OCI-LY7 (cell line): ENCODE measurements at regions not wholly inside any gene's neighbourhood (a gene's known extent, or its start where the extent isn't known, plus 50 kb on each side); places are given as distances from the start of the nearest gene placed in this dataset.

Experiments used
- BruUV-seq: library from RNA; stranded (reverse); fragments of 400-500 nt; replicated peaks from 2 replicates; lab custom pipeline; 2021; lab: Mats Ljungman, UMichigan
- CTCF ChIA-PET: fragments of 300-600 bp; sonication (Branson Sonifier 250); formaldehyde crosslinking; loops from one replicate; lab custom pipeline; 2022; ENCODE audit warnings: antibody characterized with exemption; ENCODE audit not compliant: unreplicated experiment; lab: Charles Lee
- POLR2A ChIA-PET: fragments of 300-600 bp; sonication (Branson Sonifier 250); formaldehyde crosslinking; loops from one replicate; lab custom pipeline; 2022; ENCODE audit warnings: antibody characterized with exemption; lab: Charles Lee
- DNase-seq: peaks from one replicate; pipeline ENCODE4 v3.0.0-alpha.2; 2015; ENCODE audit warnings: low spot score
- H2AFZ ChIP-seq: fragments of 200-600 bp; sonication (generic), shearing (Covaris generic); 2 replicates; pipeline ENCODE4 v1.6.1; 2014; ENCODE audit warnings: mild to moderate bottlenecking, antibody characterized with exemption, low read length, moderate library complexity
- H3K27ac ChIP-seq: fragments of 200-600 bp; sonication (generic); 2 replicates; pipeline ENCODE4 v1.5.1; 2014; ENCODE audit warnings: mixed run types, low read depth, mild to moderate bottlenecking, moderate library complexity, low read length, inconsistent platforms; ENCODE audit not compliant: poor library complexity, severe bottlenecking
- H3K36me3 ChIP-seq: fragments of 200-600 bp; sonication (generic); 2 replicates; pipeline ENCODE4 v1.6.1; 2014; ENCODE audit warnings: mild to moderate bottlenecking, antibody characterized with exemption, low read length, moderate library complexity, mixed read lengths; ENCODE audit not compliant: insufficient read depth
- H3K4me1 ChIP-seq: fragments of 200-600 bp; sonication (generic); 2 replicates; pipeline ENCODE4 v1.5.1; 2014; ENCODE audit warnings: mild to moderate bottlenecking, low read length; ENCODE audit not compliant: insufficient read depth, poor library complexity, severe bottlenecking
- H3K4me2 ChIP-seq: fragments of 200-600 bp; sonication (generic); 2 replicates; pipeline ENCODE4 v1.6.1; 2014; ENCODE audit warnings: mild to moderate bottlenecking, low read length
- H3K4me3 ChIP-seq: fragments of 200-600 bp; sonication (generic); 2 replicates; pipeline ENCODE4 v1.5.1; 2014; ENCODE audit warnings: mild to moderate bottlenecking, low read depth, low read length; ENCODE audit not compliant: poor library complexity, severe bottlenecking
- H3K79me2 ChIP-seq: fragments of 200-600 bp; sonication (generic); 2 replicates; pipeline ENCODE4 v1.6.1; 2016; ENCODE audit warnings: low read depth, mild to moderate bottlenecking, low read length, moderate library complexity, mixed read lengths; ENCODE audit not compliant: insufficient read depth
- H3K9me2 ChIP-seq: fragments of 200-600 bp; sonication (generic); 2 replicates; pipeline ENCODE4 v1.6.1; 2016; ENCODE audit warnings: mild to moderate bottlenecking, low read length, mixed read lengths; ENCODE audit not compliant: insufficient read depth
- H3K9me3 ChIP-seq: fragments of 200-600 bp; sonication (generic); 2 replicates; pipeline ENCODE4 v1.6.1; 2014; ENCODE audit warnings: mild to moderate bottlenecking, mixed run types, low read length, mixed read lengths
- H4K20me1 ChIP-seq: fragments of 200-600 bp; sonication (generic); 2 replicates; pipeline ENCODE4 v1.6.1; 2014; ENCODE audit warnings: mild to moderate bottlenecking, antibody characterized with exemption, low read length, moderate library complexity, mixed read lengths; ENCODE audit not compliant: insufficient read depth
- EZH2phosphoT487 ChIP-seq: fragments of 200-600 bp; sonication (generic); IDR thresholded peaks from 2 replicates; pipeline ENCODE4 v1.6.1; 2018; ENCODE audit warnings: low read depth, borderline replicate concordance, mild to moderate bottlenecking, mixed run types, antibody characterized with exemption, low read length, moderate library complexity, mixed read lengths
- intact Hi-C: fragments of 100-400 bp; cut with micrococcal nuclease; formaldehyde crosslinking; loops from one replicate; pipeline ENCODE4 v1.10.0; 2022; ENCODE audit not compliant: unreplicated experiment
- TF ChIP-seq, protein P1 (sequence below): fragments of 200-600 bp; sonication (generic); conservative IDR thresholded peaks from 2 replicates; pipeline ENCODE4 v1.5.1; 2014; ENCODE audit warnings: mild to moderate bottlenecking, antibody characterized with exemption, low read length, moderate library complexity, mixed read lengths

DNA sequence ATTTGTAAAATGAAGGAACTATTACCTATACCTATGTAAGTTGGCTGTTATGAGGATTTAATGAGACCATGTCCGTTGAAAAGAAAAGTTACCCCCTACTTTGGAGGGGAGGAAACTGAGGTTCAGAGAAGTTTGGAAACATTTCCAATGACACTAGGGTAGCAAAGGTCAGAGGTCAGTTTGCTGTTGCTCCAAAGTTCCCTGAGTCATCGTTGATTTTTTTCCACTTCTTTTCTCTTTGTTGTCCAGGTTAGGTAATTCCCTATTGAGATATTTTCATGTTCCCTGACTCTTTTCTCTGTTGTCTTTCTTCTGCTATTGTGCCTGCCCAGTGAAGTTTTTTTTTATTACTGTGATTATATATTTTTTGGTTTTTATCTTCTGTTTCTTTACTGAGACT lies 213.8 kb upstream of the C1orf174 start:
- Histone ChIP-seq H3K79me2 (no peaks in the 10 kb centered on the region), H3K27ac (no peak overlapping the region), H2AFZ (no peak overlapping the region), H3K36me3 (no peaks in the 10 kb centered on the region), H3K4me2 (no peak overlapping the region), H3K4me3 (no peak overlapping the region), H4K20me1 (no peaks in the 10 kb centered on the region), H3K9me3 (peaks cover 12% of the 10 kb centered on the region; the same call in 1 of the 2 replicates), H3K4me1 (peaks cover 11% of the 10 kb centered on the region), H3K9me2 (no peaks in the 10 kb centered on the region)
- ChIA-PET POLR2A (no interaction called here), CTCF (no interaction called here)
- TF ChIP-seq, protein P1, sequence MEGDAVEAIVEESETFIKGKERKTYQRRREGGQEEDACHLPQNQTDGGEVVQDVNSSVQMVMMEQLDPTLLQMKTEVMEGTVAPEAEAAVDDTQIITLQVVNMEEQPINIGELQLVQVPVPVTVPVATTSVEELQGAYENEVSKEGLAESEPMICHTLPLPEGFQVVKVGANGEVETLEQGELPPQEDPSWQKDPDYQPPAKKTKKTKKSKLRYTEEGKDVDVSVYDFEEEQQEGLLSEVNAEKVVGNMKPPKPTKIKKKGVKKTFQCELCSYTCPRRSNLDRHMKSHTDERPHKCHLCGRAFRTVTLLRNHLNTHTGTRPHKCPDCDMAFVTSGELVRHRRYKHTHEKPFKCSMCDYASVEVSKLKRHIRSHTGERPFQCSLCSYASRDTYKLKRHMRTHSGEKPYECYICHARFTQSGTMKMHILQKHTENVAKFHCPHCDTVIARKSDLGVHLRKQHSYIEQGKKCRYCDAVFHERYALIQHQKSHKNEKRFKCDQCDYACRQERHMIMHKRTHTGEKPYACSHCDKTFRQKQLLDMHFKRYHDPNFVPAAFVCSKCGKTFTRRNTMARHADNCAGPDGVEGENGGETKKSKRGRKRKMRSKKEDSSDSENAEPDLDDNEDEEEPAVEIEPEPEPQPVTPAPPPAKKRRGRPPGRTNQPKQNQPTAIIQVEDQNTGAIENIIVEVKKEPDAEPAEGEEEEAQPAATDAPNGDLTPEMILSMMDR: no peak
- TF ChIP-seq EZH2phosphoT487: no peak
- no TSS peak for BruUV-seq
- DNase-seq: no peak
- intact Hi-C loops: no loop called here

DNA sequence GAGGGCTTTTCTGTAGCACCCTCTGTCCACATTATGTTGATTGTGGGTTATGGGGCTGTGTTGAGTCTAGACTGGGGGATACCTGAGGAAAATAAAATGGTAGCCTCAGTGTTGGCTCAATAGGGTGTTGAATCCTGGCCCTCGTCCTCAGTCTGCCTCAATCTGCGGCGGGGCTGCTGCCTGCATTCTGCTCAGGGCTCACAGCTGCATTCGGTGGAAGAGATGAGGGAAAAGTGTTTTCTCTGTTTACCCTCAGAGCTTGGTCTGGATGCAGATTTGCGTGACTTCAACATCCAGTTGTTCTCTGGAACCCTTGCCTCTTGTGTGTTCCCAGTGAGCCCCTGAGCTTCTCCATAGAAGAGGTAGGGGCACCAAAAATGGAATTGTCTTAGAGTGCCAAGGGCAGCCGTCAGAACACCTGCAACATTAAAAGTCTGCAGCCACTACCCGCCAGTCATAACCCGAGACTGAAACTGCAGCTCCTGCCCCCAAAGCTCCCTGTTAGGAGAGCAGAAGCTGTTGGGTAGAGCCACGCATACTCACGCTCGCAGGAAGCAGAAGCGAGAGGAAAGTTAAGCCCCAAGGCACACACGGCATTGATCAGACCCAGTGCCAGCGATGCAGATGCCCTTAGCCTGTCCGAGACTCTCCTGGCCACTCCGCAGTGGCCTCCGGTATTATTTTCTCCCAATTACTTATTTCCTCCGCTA lies 215.3 kb upstream of the C1orf174 start:
- no peak overlapping the region for H2AFZ ChIP-seq
- H3K9me3 ChIP-seq: peaks cover 12% of the 10 kb centered on the region; the same call in 1 of the 2 replicates
- intact Hi-C loops: no loop called here
- BruUV-seq: no TSS peak
- H3K4me2 ChIP-seq: no peak overlapping the region
- H3K9me2 ChIP-seq: no peaks in the 10 kb centered on the region
- no peaks in the 10 kb centered on the region for H4K20me1 ChIP-seq
- peaks cover 22% of the 10 kb centered on the region for H3K4me1 ChIP-seq
- H3K36me3 ChIP-seq: no peaks in the 10 kb centered on the region
- no peak overlapping the region for H3K4me3 ChIP-seq
- DNase-seq: no peak
- no peak overlapping the region for H3K27ac ChIP-seq
- TF ChIP-seq, protein P1: no peak
- no peak for TF ChIP-seq EZH2phosphoT487
- H3K79me2 ChIP-seq: no peaks in the 10 kb centered on the region
- POLR2A ChIA-PET: interaction anchor here (0.7 kb wide), 1 partner anchor 80 kb away, joined by 3 read pairs; no protein-coding TSS in a partner anchor
- CTCF ChIA-PET: no interaction called here

DNA sequence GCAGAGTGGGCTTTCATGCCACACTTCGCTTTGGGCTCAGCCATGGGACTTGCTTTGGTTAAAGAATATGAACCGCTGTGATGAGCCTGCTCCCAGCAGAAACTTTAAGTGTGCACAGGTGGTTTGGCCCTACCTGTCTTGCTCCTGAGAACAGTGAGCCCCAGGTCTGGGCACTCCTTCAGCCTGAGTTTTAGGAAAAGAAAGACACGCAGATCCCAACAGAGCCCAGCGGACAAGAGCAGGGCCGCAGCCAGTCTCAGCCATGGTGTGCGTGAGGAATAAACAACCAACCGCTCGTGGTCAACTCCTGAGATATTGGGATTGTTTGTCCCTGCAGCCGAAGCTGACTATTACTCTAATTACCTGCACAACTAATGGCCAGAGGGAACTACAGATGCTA lies 217.1 kb upstream of the C1orf174 start:
- Histone ChIP-seq H3K9me2 (no peaks in the 10 kb centered on the region), H3K79me2 (no peaks in the 10 kb centered on the region), H3K27ac (no peak overlapping the region), H3K4me2 (no peak overlapping the region), H3K4me3 (no peak overlapping the region), H4K20me1 (no peaks in the 10 kb centered on the region), H3K9me3 (peaks cover 12% of the 10 kb centered on the region; the same call in 1 of the 2 replicates), H2AFZ (no peak overlapping the region), H3K4me1 (peaks cover 15% of the 10 kb centered on the region), H3K36me3 (no peaks in the 10 kb centered on the region)
- POLR2A ChIA-PET: no interaction called here
- no peak for DNase-seq
- TF ChIP-seq, protein P1: no peak
- TF ChIP-seq EZH2phosphoT487: no peak
- intact Hi-C loops: no loop called here
- BruUV-seq: no TSS peak
- CTCF ChIA-PET: no interaction called here
